AG04449 (cell line): ENCODE measurements at regions not wholly inside any gene's neighbourhood (a gene's known extent, or its start where the extent isn't known, plus 50 kb on each side); places are given as distances from the start of the nearest gene placed in this dataset.

Experiments used
- CTCF ChIA-PET: fragments of 350-600 bp; formaldehyde crosslinking; extraction: SDS; loops from one replicate; lab custom pipeline; 2021; ENCODE audit warnings: antibody characterized with exemption; lab: Yijun Ruan, JAX
- POLR2A ChIA-PET: fragments of 400-600, 350-600 bp; formaldehyde crosslinking; extraction: SDS; loops from one replicate; lab custom pipeline; 2020; ENCODE audit warnings: antibody characterized with exemption, inconsistent platforms; lab: Yijun Ruan, JAX
- DNase-seq: peaks from one replicate; pipeline ENCODE4 v3.0.0-alpha.2; 2010; ENCODE audit warnings: low read depth, low spot score
- H3K4me3 ChIP-seq: 2 replicates; pipeline ENCODE4 v1.5.1; 2011; ENCODE audit warnings: low read depth, mild to moderate bottlenecking, control low read depth, low read length
- TF ChIP-seq, protein P1 (sequence below): IDR thresholded peaks from one replicate; pipeline ENCODE4 v1.5.1; 2011; ENCODE audit warnings: mild to moderate bottlenecking, moderate library complexity, low read length, control low read depth, inconsistent platforms; ENCODE audit not compliant: insufficient read depth; ENCODE audit errors: missing control alignments

GRCh38 chr7:119685906-119686305 lies 587.1 kb upstream of the KCND2 start:
- TF ChIP-seq, protein P1, sequence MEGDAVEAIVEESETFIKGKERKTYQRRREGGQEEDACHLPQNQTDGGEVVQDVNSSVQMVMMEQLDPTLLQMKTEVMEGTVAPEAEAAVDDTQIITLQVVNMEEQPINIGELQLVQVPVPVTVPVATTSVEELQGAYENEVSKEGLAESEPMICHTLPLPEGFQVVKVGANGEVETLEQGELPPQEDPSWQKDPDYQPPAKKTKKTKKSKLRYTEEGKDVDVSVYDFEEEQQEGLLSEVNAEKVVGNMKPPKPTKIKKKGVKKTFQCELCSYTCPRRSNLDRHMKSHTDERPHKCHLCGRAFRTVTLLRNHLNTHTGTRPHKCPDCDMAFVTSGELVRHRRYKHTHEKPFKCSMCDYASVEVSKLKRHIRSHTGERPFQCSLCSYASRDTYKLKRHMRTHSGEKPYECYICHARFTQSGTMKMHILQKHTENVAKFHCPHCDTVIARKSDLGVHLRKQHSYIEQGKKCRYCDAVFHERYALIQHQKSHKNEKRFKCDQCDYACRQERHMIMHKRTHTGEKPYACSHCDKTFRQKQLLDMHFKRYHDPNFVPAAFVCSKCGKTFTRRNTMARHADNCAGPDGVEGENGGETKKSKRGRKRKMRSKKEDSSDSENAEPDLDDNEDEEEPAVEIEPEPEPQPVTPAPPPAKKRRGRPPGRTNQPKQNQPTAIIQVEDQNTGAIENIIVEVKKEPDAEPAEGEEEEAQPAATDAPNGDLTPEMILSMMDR = no peak
- no peak for DNase-seq
- H3K4me3 ChIP-seq = no peak overlapping the region
- CTCF ChIA-PET = no interaction called here
- POLR2A ChIA-PET = no interaction called here

DNA sequence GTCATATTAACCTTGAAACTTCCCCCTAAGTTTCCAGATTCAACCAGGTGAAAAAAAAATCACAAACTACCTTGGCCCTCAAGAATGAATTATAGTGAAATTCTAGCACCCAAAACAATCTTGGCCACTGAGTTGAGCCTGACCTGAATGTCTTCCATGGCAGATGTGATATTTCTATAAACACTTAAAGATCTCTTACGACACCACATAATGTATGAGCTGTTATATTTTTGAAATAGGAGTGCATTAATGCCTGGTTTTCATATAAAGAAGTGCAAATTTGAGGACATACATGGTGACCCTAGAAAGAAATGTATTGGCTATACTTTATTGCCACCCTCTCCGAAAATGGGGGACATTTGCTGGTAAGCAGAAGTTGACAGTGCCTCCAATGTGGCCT lies 584.1 kb upstream of the KCND2 start:
- TF ChIP-seq, protein P1 = no peak
- CTCF ChIA-PET = no interaction called here

GRCh38 chr7:119692541-119692940 lies 580.4 kb upstream of the KCND2 start:
- no peak overlapping the region for H3K4me3 ChIP-seq
- TF ChIP-seq, protein P1 = no peak
- ChIA-PET POLR2A (no interaction called here), CTCF (no interaction called here)
- no peak for DNase-seq

More for the DNA sequence above, 584.1 kb upstream of the KCND2 start:
- no peak for DNase-seq
- POLR2A ChIA-PET = no interaction called here
- no peak overlapping the region for H3K4me3 ChIP-seq

DNA sequence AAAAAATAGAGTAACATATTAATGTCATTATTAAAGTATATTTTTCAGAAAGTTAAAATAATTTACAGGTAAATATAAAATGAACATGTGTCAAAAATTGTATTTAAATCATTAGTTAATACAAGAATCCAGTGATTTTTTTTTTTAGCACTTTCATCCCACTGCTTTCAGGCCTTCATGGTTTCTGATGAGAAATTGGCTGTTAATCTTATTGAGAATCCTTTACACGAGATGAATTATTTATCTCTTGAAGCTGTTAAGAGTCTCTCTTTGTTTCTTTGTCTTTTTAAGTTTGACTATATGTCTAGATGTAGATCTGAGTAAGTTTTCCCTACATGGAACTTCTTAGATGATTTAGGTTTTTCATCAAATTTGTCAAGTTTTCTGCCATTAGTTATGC lies 578.5 kb upstream of the KCND2 start:
- no peak overlapping the region for H3K4me3 ChIP-seq
- ChIA-PET CTCF (no interaction called here), POLR2A (no interaction called here)
- TF ChIP-seq, protein P1 = no peak
- DNase-seq = no peak

DNA sequence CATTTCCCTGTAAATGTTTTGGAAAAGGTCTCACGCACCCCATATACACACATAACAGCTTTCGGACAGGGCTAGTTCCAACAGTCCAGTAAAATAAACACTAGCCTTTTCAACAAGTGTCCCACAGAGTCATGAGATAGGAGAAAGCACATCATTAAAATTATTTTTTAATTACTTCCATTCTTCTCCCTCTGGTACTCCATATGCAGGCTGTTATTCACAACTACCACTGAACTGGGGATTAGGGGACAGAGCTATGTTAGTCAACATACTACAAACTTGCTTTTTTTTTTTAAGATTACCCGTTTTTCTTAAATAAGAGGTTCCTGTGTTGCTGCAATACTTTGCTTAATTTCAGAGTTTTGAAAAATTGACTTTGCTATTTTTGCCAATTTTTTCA lies 576.6 kb upstream of the KCND2 start:
- no peak for DNase-seq
- POLR2A ChIA-PET = no interaction called here
- CTCF ChIA-PET = no interaction called here
- TF ChIP-seq, protein P1 = no peak
- H3K4me3 ChIP-seq = no peak overlapping the region

GRCh38 chr7:119703895-119704294 lies 569.1 kb upstream of the KCND2 start:
- CTCF ChIA-PET = no interaction called here
- POLR2A ChIA-PET = no interaction called here
- TF ChIP-seq, protein P1 = no peak
- no peak for DNase-seq
- no peak overlapping the region for H3K4me3 ChIP-seq
